GM12878 (cell line): ENCODE measurements at regions not wholly inside any gene's neighbourhood (a gene's known extent, or its start where the extent isn't known, plus 50 kb on each side); places are given as distances from the start of the nearest gene placed in this dataset.

Experiments used
- ATAC-seq: fragments of 200-7000 bp; cut with Tn5 transposase; 3 replicates; pipeline ENCODE4 v1.9.1; 2020; ENCODE audit warnings: mild to moderate bottlenecking, moderate library complexity
- BruUV-seq: library from RNA; stranded (reverse); fragments of 400-500 nt; replicated peaks from 2 replicates; lab custom pipeline; 2021; lab: Mats Ljungman, UMichigan
- CTCF ChIA-PET: fragments of 300-600 bp; sonication (Branson Sonifier 250); formaldehyde crosslinking; extraction: SDS; loops from one replicate; lab custom pipeline; 2021; ENCODE audit warnings: inconsistent platforms; lab: Yijun Ruan, JAX
- POLR2A ChIA-PET: fragments of 350-600 bp; formaldehyde crosslinking; extraction: SDS; loops from one replicate; lab custom pipeline; 2021; ENCODE audit warnings: inconsistent platforms; lab: Charles Lee
- RAD21 ChIA-PET: fragments of 300-600 bp; sonication (Branson Sonifier 250); formaldehyde crosslinking; loops from one replicate; lab custom pipeline; 2023; ENCODE audit warnings: antibody characterized with exemption; ENCODE audit not compliant: unreplicated experiment; lab: Charles Lee
- SMC1A ChIA-PET: fragments of 300-600 bp; sonication (Branson Sonifier 250); formaldehyde crosslinking; loops from one replicate; lab custom pipeline; 2023; ENCODE audit not compliant: unreplicated experiment, uncharacterized antibody; lab: Charles Lee
- DNase-seq: peaks from one replicate; pipeline ENCODE4 v3.0.0-alpha.2; 2011; ENCODE audit warnings: low read depth, low spot score
- FAIRE-seq: peaks from 3 replicates; lab custom pipeline; 2011; peaks lifted over from hg19 to GRCh38; lab: Jason Lieb, UNC
- H2AFZ ChIP-seq: 2 replicates; pipeline ENCODE4 v1.6.0; 2011; ENCODE audit warnings: low read depth, low read length, control low read depth; ENCODE audit not compliant: control insufficient read depth
- H3K27ac ChIP-seq: 2 replicates; pipeline ENCODE4 v1.5.1; 2011; ENCODE audit warnings: control low read depth; ENCODE audit not compliant: control insufficient read depth, insufficient read depth
- H3K27me3 ChIP-seq, 2 experiments: replicated peaks in 1 of 2; 2 replicates each; pipeline versions ENCODE4 v1.6.0 to v1.6.1; 2011; ENCODE audit warnings: low read length in 1 of 2; ENCODE audit not compliant: control insufficient read depth in 2 of 2, insufficient read depth in 2 of 2
- H3K36me3 ChIP-seq, 2 experiments: 2 replicates each; pipeline ENCODE4 v1.5.1; 2011; ENCODE audit warnings: low read length in 1 of 2; ENCODE audit not compliant: control insufficient read depth in 2 of 2, insufficient read depth in 2 of 2
- H3K4me1 ChIP-seq: 2 replicates; pipeline ENCODE4 v1.6.1; 2011; ENCODE audit warnings: mild to moderate bottlenecking, low read length, moderate library complexity, mixed read lengths; ENCODE audit not compliant: control insufficient read depth, insufficient read depth
- H3K4me2 ChIP-seq: 2 replicates; pipeline ENCODE4 v1.6.0; 2011; ENCODE audit warnings: control low read depth; ENCODE audit not compliant: control insufficient read depth, insufficient read depth
- H3K4me3 ChIP-seq: fragments of 200-600 bp; sonication (generic); 2 replicates; pipeline ENCODE4 v1.5.1; 2016
- H3K79me2 ChIP-seq: 2 replicates; pipeline ENCODE4 v1.6.0; 2011; ENCODE audit warnings: low read length; ENCODE audit not compliant: control insufficient read depth, insufficient read depth
- H3K9ac ChIP-seq: 2 replicates; pipeline ENCODE4 v1.8.0; 2011; ENCODE audit warnings: low read length, control low read depth, mixed read lengths; ENCODE audit not compliant: control insufficient read depth, insufficient read depth
- H3K9me3 ChIP-seq: replicated peaks from 3 replicates; pipeline ENCODE4 v1.5.1; 2011; ENCODE audit warnings: mild to moderate bottlenecking, low read length; ENCODE audit not compliant: control insufficient read depth, insufficient read depth
- H4K20me1 ChIP-seq: 2 replicates; pipeline ENCODE4 v1.6.0; 2011; ENCODE audit not compliant: control insufficient read depth, insufficient read depth
- CBX3 ChIP-seq: fragments of 200-600 bp; sonication (generic); IDR thresholded peaks from 2 replicates; pipeline ENCODE4 v1.6.1; 2016; ENCODE audit warnings: low read depth, borderline replicate concordance
- CHD1 ChIP-seq: IDR thresholded peaks from 2 replicates; pipeline ENCODE4 v1.6.1; 2012; ENCODE audit warnings: low read depth, low read length, improper control_type of control experiment
- IKZF1 ChIP-seq: fragments of 450-650 bp; conservative IDR thresholded peaks from 2 replicates; pipeline ENCODE4 v1.6.1; 2017; ENCODE audit warnings: antibody characterized with exemption, mild to moderate bottlenecking
- MEF2B ChIP-seq: fragments of 450-650 bp; IDR thresholded peaks from 2 replicates; pipeline ENCODE4 v1.6.1; 2018; ENCODE audit warnings: mild to moderate bottlenecking, moderate library complexity; ENCODE audit not compliant: partially characterized antibody, poor library complexity, severe bottlenecking
- MYC ChIP-seq: IDR thresholded peaks from 2 replicates; pipeline ENCODE4 v1.6.1; 2011; ENCODE audit warnings: mild to moderate bottlenecking, low read length, moderate library complexity, inconsistent platforms; ENCODE audit not compliant: insufficient read depth, insufficient replicate concordance, insufficient read length, severe bottlenecking
- NFXL1 ChIP-seq: fragments of 450-650 bp; IDR thresholded peaks from 2 replicates; pipeline ENCODE4 v1.6.1; 2017; ENCODE audit warnings: antibody characterized with exemption, mild to moderate bottlenecking, borderline replicate concordance
- NFYA ChIP-seq: IDR thresholded peaks from 2 replicates; pipeline ENCODE4 v1.6.1; 2011; ENCODE audit warnings: low read depth, mild to moderate bottlenecking, low read length, improper control_type of control experiment, borderline replicate concordance
- TARDBP ChIP-seq: IDR thresholded peaks from 2 replicates; pipeline ENCODE4 v1.6.1; 2016; ENCODE audit warnings: borderline replicate concordance
- WGBS: methylation state at CpG from one replicate; pipeline ENCODE4 v1.1.6; 2016; ENCODE audit warnings: low lambda C conversion rate; ENCODE audit not compliant: insufficient replicate concordance, insufficient coverage; ENCODE audit errors: missing lambda C conversion rate; 5-methylcytosine and 5-hydroxymethylcytosine counted together
- in situ Hi-C: fragments of 300-500 bp; cut with MboI; formaldehyde crosslinking; loops from 9 replicates; pipeline ENCODE4 v1.14.3; 2018; ENCODE audit warnings: mixed read lengths
- intact Hi-C: fragments of 100-400 bp; cut with micrococcal nuclease; formaldehyde crosslinking; loops from one replicate; pipeline ENCODE4 v1.14.2; 2022; ENCODE audit not compliant: unreplicated experiment
- TF ChIP-seq, protein P1 (sequence below): fragments of 450-650 bp; IDR thresholded peaks from 2 replicates; pipeline ENCODE4 v1.6.1; 2016; ENCODE audit warnings: mild to moderate bottlenecking, moderate library complexity, borderline replicate concordance

DNA sequence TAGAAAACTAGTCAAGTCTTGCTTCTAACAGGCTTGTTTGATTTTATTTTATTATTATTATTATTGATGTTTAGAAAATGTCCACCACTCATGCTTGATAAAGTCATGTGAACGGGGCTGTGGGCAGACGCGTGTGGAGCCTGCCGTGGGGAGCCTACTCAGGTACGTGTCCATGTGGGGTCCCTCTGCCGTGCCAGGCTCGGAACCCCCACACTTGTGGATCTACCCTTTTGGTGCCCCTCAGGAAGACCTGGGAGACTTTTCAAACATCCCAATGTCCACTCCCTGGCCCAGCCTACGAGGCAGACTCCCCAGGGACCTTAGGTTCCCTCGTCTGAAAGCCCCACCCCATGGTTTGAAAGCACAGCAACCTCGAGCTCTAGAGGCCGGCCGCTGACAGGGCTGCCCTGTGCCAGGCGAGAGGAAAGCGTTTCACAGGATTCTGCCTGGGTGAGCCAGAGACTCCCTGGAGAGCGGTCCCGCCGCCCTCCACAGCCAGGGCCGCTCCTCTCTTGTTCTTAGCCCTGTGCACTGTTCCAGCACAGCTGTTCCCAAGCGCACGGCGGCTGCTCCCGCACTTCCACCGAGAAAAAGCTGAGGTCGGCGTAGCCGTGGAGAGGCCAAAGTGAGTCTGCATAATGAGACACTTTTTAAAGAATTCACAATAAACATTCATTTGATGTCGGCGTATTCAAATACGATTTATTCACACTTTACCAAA, 249.7 kb downstream of the TTLL2 start:
- H3K9ac ChIP-seq = no peak overlapping the region
- SMC1A ChIA-PET = no interaction called here
- intact Hi-C loops = no loop called here
- RAD21 ChIA-PET = no interaction called here
- POLR2A ChIA-PET = no interaction called here
- H4K20me1 ChIP-seq = no peaks in the 10 kb centered on the region
- 76% methylated on average over 29 of the region's 29 CpGs for WGBS
- TF ChIP-seq NFYA (no peak), TARDBP (no peak), MEF2B (no peak)
- in situ Hi-C loops = no loop called here
- CTCF ChIA-PET = no interaction called here
- H3K36me3 ChIP-seq = no peaks in the 10 kb centered on the region
- BruUV-seq = no TSS peak
- no peaks in the 10 kb centered on the region for H3K27me3 ChIP-seq
- H3K4me3 ChIP-seq = no peak overlapping the region
- no peak overlapping the region for H3K4me2 ChIP-seq
- ATAC-seq (no peak), FAIRE-seq (no peak), DNase-seq (no peak)
- no peaks in the 10 kb centered on the region for H3K79me2 ChIP-seq
- no peaks in the 10 kb centered on the region for H3K9me3 ChIP-seq
- no peak overlapping the region for H2AFZ ChIP-seq
- H3K4me1 ChIP-seq = no peaks in the 10 kb centered on the region
- no peak overlapping the region for H3K27ac ChIP-seq

DNA sequence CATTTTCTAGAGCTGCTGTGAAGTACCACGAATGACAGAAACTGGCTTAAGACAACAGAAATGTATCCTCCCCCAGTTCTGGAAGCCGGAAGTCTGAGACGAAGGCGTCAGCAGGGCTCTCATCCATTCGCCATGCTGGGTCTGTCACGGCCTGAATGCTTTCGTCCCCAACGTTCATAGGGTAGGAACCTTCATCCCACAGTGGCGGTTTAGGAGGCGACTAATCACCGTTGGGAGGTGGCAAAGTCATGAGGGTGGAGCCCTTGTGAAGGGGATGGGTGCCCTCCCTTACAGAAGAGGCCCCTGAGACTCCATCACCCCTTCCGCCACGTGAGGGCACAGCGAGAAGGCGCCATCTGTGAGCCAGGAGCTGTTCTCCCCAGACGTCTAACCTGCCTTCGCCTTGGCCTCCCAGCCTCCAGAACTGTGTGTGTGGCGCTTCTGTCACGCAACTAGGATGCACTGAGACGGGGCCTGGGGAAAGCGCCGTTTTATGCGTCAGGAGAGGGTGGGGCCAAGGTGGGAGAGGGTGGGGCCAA, 250.3 kb downstream of the TTLL2 start:
- in situ Hi-C loops = no loop called here
- no peaks in the 10 kb centered on the region for H3K27me3 ChIP-seq
- H3K4me3 ChIP-seq = no peak overlapping the region
- CTCF ChIA-PET = no interaction called here
- no TSS peak for BruUV-seq
- no peaks in the 10 kb centered on the region for H3K79me2 ChIP-seq
- no peak for TF ChIP-seq MYC
- TF ChIP-seq, protein P1, sequence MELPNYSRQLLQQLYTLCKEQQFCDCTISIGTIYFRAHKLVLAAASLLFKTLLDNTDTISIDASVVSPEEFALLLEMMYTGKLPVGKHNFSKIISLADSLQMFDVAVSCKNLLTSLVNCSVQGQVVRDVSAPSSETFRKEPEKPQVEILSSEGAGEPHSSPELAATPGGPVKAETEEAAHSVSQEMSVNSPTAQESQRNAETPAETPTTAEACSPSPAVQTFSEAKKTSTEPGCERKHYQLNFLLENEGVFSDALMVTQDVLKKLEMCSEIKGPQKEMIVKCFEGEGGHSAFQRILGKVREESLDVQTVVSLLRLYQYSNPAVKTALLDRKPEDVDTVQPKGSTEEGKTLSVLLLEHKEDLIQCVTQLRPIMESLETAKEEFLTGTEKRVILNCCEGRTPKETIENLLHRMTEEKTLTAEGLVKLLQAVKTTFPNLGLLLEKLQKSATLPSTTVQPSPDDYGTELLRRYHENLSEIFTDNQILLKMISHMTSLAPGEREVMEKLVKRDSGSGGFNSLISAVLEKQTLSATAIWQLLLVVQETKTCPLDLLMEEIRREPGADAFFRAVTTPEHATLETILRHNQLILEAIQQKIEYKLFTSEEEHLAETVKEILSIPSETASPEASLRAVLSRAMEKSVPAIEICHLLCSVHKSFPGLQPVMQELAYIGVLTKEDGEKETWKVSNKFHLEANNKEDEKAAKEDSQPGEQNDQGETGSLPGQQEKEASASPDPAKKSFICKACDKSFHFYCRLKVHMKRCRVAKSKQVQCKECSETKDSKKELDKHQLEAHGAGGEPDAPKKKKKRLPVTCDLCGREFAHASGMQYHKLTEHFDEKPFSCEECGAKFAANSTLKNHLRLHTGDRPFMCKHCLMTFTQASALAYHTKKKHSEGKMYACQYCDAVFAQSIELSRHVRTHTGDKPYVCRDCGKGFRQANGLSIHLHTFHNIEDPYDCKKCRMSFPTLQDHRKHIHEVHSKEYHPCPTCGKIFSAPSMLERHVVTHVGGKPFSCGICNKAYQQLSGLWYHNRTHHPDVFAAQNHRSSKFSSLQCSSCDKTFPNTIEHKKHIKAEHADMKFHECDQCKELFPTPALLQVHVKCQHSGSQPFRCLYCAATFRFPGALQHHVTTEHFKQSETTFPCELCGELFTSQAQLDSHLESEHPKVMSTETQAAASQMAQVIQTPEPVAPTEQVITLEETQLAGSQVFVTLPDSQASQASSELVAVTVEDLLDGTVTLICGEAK = no peak
- no peak for TF ChIP-seq CBX3
- no peak for TF ChIP-seq IKZF1
- TF ChIP-seq NFXL1 = no peak
- TF ChIP-seq CHD1 = no peak
- TF ChIP-seq, all 136 proteins: peak for 0
- Histone ChIP-seq H3K9me3 (no peaks in the 10 kb centered on the region), H3K36me3 (no peaks in the 10 kb centered on the region), H3K4me2 (no peak overlapping the region), H3K27ac (no peak overlapping the region), H4K20me1 (no peaks in the 10 kb centered on the region), H2AFZ (no peak overlapping the region), H3K4me1 (no peaks in the 10 kb centered on the region), H3K9ac (no peak overlapping the region)
- no peak for DNase-seq
- no peak for FAIRE-seq
- 85% methylated on average over 21 of the region's 23 CpGs for WGBS
- SMC1A ChIA-PET = no interaction called here
- ATAC-seq = no peak
- intact Hi-C loops = no loop called here
- RAD21 ChIA-PET = no interaction called here
- POLR2A ChIA-PET = no interaction called here
